ENCODE measurements at regions not wholly inside any gene's neighbourhood (a gene's known extent, or its start where the extent isn't known, plus 50 kb on each side); places are given as distances from the start of the nearest gene placed in this dataset.
"Not testable (repeated sequence)": the region's sequence is repeated elsewhere in the genome, so short reads cannot be mapped to it uniquely, and the experiment has no call there.

DNA sequence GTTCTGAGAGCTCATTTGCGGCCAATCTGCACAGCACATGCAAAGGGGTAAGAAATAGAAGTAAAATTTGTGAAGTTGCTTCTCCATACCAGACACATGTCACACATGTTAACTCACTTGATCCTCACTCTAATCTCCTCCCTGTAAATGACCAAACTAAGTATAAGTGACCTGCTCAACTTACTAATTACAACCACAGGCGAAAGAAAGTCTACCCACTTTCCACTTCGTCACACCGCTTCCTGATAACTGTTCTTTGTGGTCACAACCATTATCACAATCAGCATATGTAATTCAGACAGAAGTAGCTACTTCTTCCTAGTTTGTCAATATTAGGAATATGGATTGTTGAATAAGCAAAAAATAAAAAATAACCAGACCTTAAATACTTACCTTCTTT is 293.7 kb upstream of the CLEC14A start:
- ChIA-PET POLR2A (no interaction called here), CTCF (no interaction called here)
- no peak overlapping the region for H3K4me3 ChIP-seq (ENCODE audit: low read depth, low read length)
- no peak overlapping the region for H3K27ac ChIP-seq (ENCODE audit: low read depth, low read length)
- DNase-seq (ENCODE audit: low read depth, low spot score): no peak
- H3K9me3 ChIP-seq (ENCODE audit: control insufficient read depth, insufficient read depth, low read length): no peaks in the 10 kb centered on the region
- TF ChIP-seq, protein P1, sequence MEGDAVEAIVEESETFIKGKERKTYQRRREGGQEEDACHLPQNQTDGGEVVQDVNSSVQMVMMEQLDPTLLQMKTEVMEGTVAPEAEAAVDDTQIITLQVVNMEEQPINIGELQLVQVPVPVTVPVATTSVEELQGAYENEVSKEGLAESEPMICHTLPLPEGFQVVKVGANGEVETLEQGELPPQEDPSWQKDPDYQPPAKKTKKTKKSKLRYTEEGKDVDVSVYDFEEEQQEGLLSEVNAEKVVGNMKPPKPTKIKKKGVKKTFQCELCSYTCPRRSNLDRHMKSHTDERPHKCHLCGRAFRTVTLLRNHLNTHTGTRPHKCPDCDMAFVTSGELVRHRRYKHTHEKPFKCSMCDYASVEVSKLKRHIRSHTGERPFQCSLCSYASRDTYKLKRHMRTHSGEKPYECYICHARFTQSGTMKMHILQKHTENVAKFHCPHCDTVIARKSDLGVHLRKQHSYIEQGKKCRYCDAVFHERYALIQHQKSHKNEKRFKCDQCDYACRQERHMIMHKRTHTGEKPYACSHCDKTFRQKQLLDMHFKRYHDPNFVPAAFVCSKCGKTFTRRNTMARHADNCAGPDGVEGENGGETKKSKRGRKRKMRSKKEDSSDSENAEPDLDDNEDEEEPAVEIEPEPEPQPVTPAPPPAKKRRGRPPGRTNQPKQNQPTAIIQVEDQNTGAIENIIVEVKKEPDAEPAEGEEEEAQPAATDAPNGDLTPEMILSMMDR (IDR thresholded peaks at IDR 0.05; ENCODE audit: low read depth, low read length): no peak
- no peaks in the 10 kb centered on the region for H3K27me3 ChIP-seq (ENCODE audit: control insufficient read depth, insufficient read depth, low read length)

- Histone ChIP-seq H3K27ac (ENCODE audit: low read depth, low read length) (no peak overlapping the region), H3K4me3 (ENCODE audit: low read depth, low read length) (no peak overlapping the region), H3K27me3 (ENCODE audit: control insufficient read depth, insufficient read depth, low read length) (no peaks in the 10 kb centered on the region), H3K9me3 (ENCODE audit: control insufficient read depth, insufficient read depth, low read length) (no peaks in the 10 kb centered on the region)
- DNase-seq (ENCODE audit: low read depth, low spot score): no peak
- TF ChIP-seq, protein P1 (IDR thresholded peaks at IDR 0.05; ENCODE audit: low read depth, low read length): no peak
- ChIA-PET POLR2A (no interaction called here), CTCF (no interaction called here)
These were observed 292.1 kb upstream of the CLEC14A start for GRCh38 chr14:38547961-38548490.

DNA sequence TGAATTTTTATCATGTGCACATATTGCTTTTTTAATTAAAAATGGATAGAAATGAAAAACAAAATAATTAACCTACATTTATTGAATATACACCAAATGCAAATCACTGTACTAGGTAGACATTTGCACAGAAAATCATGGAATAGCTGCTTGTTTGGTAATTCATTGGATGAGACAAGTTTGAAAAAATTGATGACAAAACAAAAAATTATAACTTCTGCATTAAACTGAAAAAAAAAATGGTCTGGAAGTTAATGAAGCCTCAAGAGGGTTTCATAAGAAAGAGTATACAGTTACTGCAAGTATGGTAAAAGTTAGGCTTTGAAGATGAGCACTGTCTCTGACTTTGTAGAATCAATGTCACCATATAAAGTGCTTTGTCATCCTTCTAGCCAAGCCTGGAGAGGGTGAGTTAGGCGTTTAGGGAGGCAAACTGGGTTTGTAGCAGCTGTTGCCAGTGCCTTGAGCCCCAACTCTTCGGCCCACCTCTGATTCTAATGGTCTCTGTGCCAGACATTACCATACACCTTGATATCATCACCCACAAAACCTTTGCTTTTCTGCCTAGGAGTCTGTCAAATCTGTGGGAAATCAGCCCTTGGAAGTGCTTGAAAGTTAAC is 291.1 kb upstream of the CLEC14A start:
- CTCF ChIA-PET: no interaction called here

GRCh38 chr14:38544776-38545175 is 288.9 kb upstream of the CLEC14A start:
- DNase-seq (ENCODE audit: low read depth, low spot score): no peak
- ChIA-PET CTCF (interaction anchor here (0.6 kb wide), 1 partner anchor 225 kb away, joined by 3 read pairs; no protein-coding TSS in a partner anchor), POLR2A (no interaction called here)
- Histone ChIP-seq H3K27me3 (ENCODE audit: control insufficient read depth, insufficient read depth, low read length) (no peaks in the 10 kb centered on the region), H3K27ac (ENCODE audit: low read depth, low read length) (no peak overlapping the region), H3K9me3 (ENCODE audit: control insufficient read depth, insufficient read depth, low read length) (no peaks in the 10 kb centered on the region; the same call in 1 of the 2 replicates), H3K4me3 (ENCODE audit: low read depth, low read length) (no peak overlapping the region)
- TF ChIP-seq, protein P1 (IDR thresholded peaks at IDR 0.05; ENCODE audit: low read depth, low read length): no peak

More for the DNA sequence above, 291.1 kb upstream of the CLEC14A start:
- no peak overlapping the region for H3K27ac ChIP-seq (ENCODE audit: low read depth, low read length)
- H3K27me3 ChIP-seq (ENCODE audit: control insufficient read depth, insufficient read depth, low read length): no peaks in the 10 kb centered on the region
- POLR2A ChIA-PET: no interaction called here
- H3K9me3 ChIP-seq (ENCODE audit: control insufficient read depth, insufficient read depth, low read length): no peaks in the 10 kb centered on the region; the same call in 1 of the 2 replicates
- no peak for DNase-seq (ENCODE audit: low read depth, low spot score)
- TF ChIP-seq, protein P1 (IDR thresholded peaks at IDR 0.05; ENCODE audit: low read depth, low read length): no peak
- no peak overlapping the region for H3K4me3 ChIP-seq (ENCODE audit: low read depth, low read length)

DNA sequence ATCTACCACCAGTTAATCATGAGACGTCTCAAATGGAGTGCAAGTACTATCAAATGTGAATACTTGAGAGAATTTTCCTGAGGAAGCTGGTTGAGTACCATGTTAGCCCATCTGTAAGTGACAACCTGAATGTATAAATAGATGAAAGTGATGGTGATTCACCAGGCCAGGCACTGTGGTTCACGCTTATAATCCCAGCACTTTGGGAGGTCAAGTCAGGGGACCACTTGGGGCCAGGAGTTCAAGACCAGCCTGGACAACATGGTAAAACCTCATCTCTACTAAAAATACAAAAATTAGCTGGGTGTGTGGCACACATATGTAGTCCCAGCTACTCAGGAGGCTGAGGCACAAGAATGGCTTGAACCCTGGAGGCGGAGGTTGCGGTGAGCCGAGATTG is 288.0 kb upstream of the CLEC14A start:
- H3K27ac ChIP-seq (ENCODE audit: low read depth, low read length); H3K4me3 ChIP-seq (ENCODE audit: low read depth, low read length); POLR2A ChIA-PET; DNase-seq (ENCODE audit: low read depth, low spot score); H3K27me3 ChIP-seq (ENCODE audit: control insufficient read depth, insufficient read depth, low read length); H3K9me3 ChIP-seq (ENCODE audit: control insufficient read depth, insufficient read depth, low read length): not testable (repeated sequence)
- CTCF ChIA-PET: interaction anchor here (0.7 kb wide), 1 partner anchor 530 kb away, joined by 5 read pairs; no protein-coding TSS in a partner anchor

- H3K27me3 ChIP-seq (ENCODE audit: control insufficient read depth, insufficient read depth, low read length); H3K27ac ChIP-seq (ENCODE audit: low read depth, low read length); DNase-seq (ENCODE audit: low read depth, low spot score); H3K9me3 ChIP-seq (ENCODE audit: control insufficient read depth, insufficient read depth, low read length); POLR2A ChIA-PET; H3K4me3 ChIP-seq (ENCODE audit: low read depth, low read length): not testable (repeated sequence)
- CTCF ChIA-PET: interaction anchor here (0.6 kb wide), 1 partner anchor 475 kb away, joined by 4 read pairs; no protein-coding TSS in a partner anchor
These were observed 282.2 kb upstream of the CLEC14A start for GRCh38 chr14:38538053-38538452.
